ENCODE measurements at regions not wholly inside any gene's neighbourhood (a gene's known extent, or its start where the extent isn't known, plus 50 kb on each side); places are given as distances from the start of the nearest gene placed in this dataset.
"Not testable (repeated sequence)": the region's sequence is repeated elsewhere in the genome, so short reads cannot be mapped to it uniquely, and the experiment has no call there.

- no peak overlapping the region for H3K4me3 ChIP-seq (ENCODE audit: low read depth, low read length)
- no peak for TF ChIP-seq CTCF (IDR thresholded peaks at IDR 0.05; ENCODE audit: insufficient read depth, low read length, missing control alignments)
- ChIA-PET CTCF (no interaction called here), POLR2A (no interaction called here)
- DNase-seq (ENCODE audit: low read depth, low spot score) = no peak
These were observed 110.0 kb upstream of the ARRDC3 start for GRCh38 chr5:91493086-91493485.

GRCh38 chr5:91491229-91491628, 108.1 kb upstream of the ARRDC3 start:
- ChIA-PET CTCF (interaction anchor here (0.9 kb wide), 1 partner anchor 9 kb away, joined by 3 read pairs; no protein-coding TSS in a partner anchor), POLR2A (no interaction called here)

GRCh38 chr5:91490316-91490715, 107.2 kb upstream of the ARRDC3 start:
- H3K4me3 ChIP-seq (ENCODE audit: low read depth, low read length) = no peak overlapping the region
- ChIA-PET POLR2A (no interaction called here), CTCF (interaction anchor here (1.7 kb wide), 1 partner anchor 9 kb away, joined by 11 read pairs; no protein-coding TSS in a partner anchor)
- no peak for TF ChIP-seq CTCF (IDR thresholded peaks at IDR 0.05; ENCODE audit: insufficient read depth, low read length, missing control alignments)
- DNase-seq (ENCODE audit: low read depth, low spot score) = no peak

More at GRCh38 chr5:91491229-91491628, 108.1 kb upstream of the ARRDC3 start:
- DNase-seq (ENCODE audit: low read depth, low spot score) = no peak
- no peak for TF ChIP-seq CTCF (IDR thresholded peaks at IDR 0.05; ENCODE audit: insufficient read depth, low read length, missing control alignments)
- H3K4me3 ChIP-seq (ENCODE audit: low read depth, low read length) = no peak overlapping the region

- no peak overlapping the region for H3K4me3 ChIP-seq (ENCODE audit: low read depth, low read length)
- CTCF ChIA-PET = no interaction called here
- no peak for DNase-seq (ENCODE audit: low read depth, low spot score)
- TF ChIP-seq CTCF (IDR thresholded peaks at IDR 0.05; ENCODE audit: insufficient read depth, low read length, missing control alignments) = no peak
- POLR2A ChIA-PET = no interaction called here
These were observed 104.3 kb upstream of the ARRDC3 start for GRCh38 chr5:91487420-91487819.

GRCh38 chr5:91486638-91487037, 103.5 kb upstream of the ARRDC3 start:
- CTCF ChIA-PET = interaction anchor here (1.8 kb wide), 1 partner anchor 13 kb away, joined by 6 read pairs; no protein-coding TSS in a partner anchor
- POLR2A ChIA-PET = no interaction called here

GRCh38 chr5:91484662-91485061, 101.5 kb upstream of the ARRDC3 start:
- TF ChIP-seq CTCF (IDR thresholded peaks at IDR 0.05; ENCODE audit: insufficient read depth, low read length, missing control alignments) = no peak
- CTCF ChIA-PET = interaction anchor here (1.8 kb wide), 1 partner anchor 15 kb away, joined by 6 read pairs; no protein-coding TSS in a partner anchor
- no peak for DNase-seq (ENCODE audit: low read depth, low spot score)
- no peak overlapping the region for H3K4me3 ChIP-seq (ENCODE audit: low read depth, low read length)
- POLR2A ChIA-PET = no interaction called here

More at GRCh38 chr5:91486638-91487037, 103.5 kb upstream of the ARRDC3 start:
- no peak for TF ChIP-seq CTCF (IDR thresholded peaks at IDR 0.05; ENCODE audit: insufficient read depth, low read length, missing control alignments)
- H3K4me3 ChIP-seq (ENCODE audit: low read depth, low read length) = no peak overlapping the region
- DNase-seq (ENCODE audit: low read depth, low spot score) = no peak

GRCh38 chr5:91479376-91479775, 96.3 kb upstream of the ARRDC3 start:
- POLR2A ChIA-PET; H3K4me3 ChIP-seq (ENCODE audit: low read depth, low read length); CTCF ChIA-PET; DNase-seq (ENCODE audit: low read depth, low spot score): not testable (repeated sequence)

All from AG04449 (cell line).